ENCODE measurements at regions not wholly inside any gene's neighbourhood (a gene's known extent, or its start where the extent isn't known, plus 50 kb on each side); places are given as distances from the start of the nearest gene placed in this dataset.

DNA sequence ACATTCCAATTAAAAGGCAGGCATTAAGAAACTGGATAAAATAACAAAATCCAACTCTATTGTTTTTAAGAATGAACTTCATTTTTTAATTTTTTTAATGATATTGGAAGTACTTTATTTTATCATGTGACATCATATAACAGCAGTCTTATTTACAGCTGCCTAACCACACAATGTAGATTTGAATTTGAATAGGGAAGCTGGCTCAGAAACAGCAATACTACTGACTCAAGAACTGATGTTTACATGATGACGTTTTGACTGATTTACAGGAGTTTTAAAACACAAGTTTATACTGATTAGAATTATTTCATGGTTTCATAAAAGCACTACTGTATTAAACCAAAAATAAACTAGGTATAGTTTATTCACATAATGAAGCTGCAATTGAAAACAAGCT is 348.7 kb upstream of the NR5A2 start:
- DNase-seq (ENCODE audit: extremely low spot score) = no peak
- 52% methylated on average over 1 of the region's 1 CpG for WGBS
- Histone ChIP-seq H3K4me1 (no peaks in the 10 kb centered on the region), H3K36me3 (no peaks in the 10 kb centered on the region), H3K27me3 (no peaks in the 10 kb centered on the region), H3K9me3 (no peaks in the 10 kb centered on the region), H3K27ac (replicated peaks in 1 of 4) (no peak overlapping the region), H3K4me3 (no peak overlapping the region)
- intact Hi-C loops (cut with DNase I) = no loop called here
- TF ChIP-seq EP300 (IDR thresholded peaks at IDR 0.05) = no peak
- no peak for TF ChIP-seq POLR2AphosphoS5 (IDR thresholded peaks at IDR 0.05)
- TF ChIP-seq, protein P1, sequence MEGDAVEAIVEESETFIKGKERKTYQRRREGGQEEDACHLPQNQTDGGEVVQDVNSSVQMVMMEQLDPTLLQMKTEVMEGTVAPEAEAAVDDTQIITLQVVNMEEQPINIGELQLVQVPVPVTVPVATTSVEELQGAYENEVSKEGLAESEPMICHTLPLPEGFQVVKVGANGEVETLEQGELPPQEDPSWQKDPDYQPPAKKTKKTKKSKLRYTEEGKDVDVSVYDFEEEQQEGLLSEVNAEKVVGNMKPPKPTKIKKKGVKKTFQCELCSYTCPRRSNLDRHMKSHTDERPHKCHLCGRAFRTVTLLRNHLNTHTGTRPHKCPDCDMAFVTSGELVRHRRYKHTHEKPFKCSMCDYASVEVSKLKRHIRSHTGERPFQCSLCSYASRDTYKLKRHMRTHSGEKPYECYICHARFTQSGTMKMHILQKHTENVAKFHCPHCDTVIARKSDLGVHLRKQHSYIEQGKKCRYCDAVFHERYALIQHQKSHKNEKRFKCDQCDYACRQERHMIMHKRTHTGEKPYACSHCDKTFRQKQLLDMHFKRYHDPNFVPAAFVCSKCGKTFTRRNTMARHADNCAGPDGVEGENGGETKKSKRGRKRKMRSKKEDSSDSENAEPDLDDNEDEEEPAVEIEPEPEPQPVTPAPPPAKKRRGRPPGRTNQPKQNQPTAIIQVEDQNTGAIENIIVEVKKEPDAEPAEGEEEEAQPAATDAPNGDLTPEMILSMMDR (IDR thresholded peaks at IDR 0.05) = no peak
- TF ChIP-seq POLR2A (IDR thresholded peaks at IDR 0.05; ENCODE audit: low read depth) = no peak

DNA sequence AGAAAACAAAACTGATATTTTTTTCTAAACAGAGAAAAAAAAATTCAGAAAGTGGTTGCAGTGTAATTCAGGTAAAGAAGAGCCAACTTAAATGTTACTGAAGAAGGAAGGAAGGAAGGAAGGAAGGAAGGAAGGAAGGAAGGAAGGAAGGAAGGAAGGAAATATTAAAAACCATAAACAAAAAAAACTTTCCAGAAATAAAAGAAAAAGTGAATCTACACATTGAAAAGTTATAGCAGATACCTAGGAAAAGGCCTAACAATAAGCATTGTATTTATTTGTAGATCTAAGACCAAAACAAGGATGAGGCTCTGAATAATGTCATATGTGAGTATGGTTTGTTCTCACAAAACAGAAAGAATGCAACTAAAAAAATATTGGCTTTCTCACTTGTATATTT is 345.4 kb upstream of the NR5A2 start:
- no peaks in the 10 kb centered on the region for H3K36me3 ChIP-seq
- H3K27me3 ChIP-seq = no peaks in the 10 kb centered on the region
- DNase-seq (ENCODE audit: extremely low spot score) = no peak
- no peak overlapping the region for H3K27ac ChIP-seq (replicated peaks in 1 of 4)
- intact Hi-C loops (cut with DNase I) = loop anchor here (5.0 to 10.0 kb wide), 2 partner anchors 623 to 830 kb away; no protein-coding TSS in a partner anchor
- no peak overlapping the region for H3K4me3 ChIP-seq
- TF ChIP-seq POLR2AphosphoS5 (IDR thresholded peaks at IDR 0.05) (no peak), EP300 (IDR thresholded peaks at IDR 0.05) (no peak), POLR2A (IDR thresholded peaks at IDR 0.05; ENCODE audit: low read depth) (no peak)
- TF ChIP-seq, protein P1 (IDR thresholded peaks at IDR 0.05) = no peak
- peaks cover 0 to 7% (median 0%) of the 10 kb centered on the region in 4 donors for H3K4me1 ChIP-seq
- H3K9me3 ChIP-seq = no peaks in the 10 kb centered on the region

DNA sequence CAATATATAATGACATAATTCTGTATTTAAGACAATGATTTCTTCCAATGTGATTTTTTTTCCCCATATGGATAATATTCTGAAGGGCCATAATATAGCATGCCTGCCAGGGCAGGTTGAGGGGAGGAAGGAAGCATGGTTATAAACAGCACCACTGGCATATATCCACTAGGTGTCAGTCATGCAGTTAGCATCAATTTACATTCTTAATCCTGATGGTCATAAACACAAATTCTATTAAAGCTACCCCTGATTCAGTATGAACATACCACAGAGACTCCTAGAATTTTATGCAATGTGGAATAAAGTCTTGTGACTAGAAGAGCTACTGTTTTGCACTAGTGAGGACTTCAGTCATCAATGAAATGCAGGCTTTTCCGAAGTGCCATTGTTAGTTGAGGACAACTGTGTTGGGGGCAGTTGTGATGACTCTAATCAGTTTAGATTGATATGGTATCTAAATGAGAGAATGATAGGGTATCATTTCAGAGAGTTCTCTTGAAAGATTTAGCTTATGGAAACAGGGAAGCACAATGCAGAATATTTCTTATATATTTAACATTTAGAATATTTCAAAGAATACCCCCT is 342.7 kb upstream of the NR5A2 start:
- DNase-seq (ENCODE audit: extremely low spot score) = no peak
- TF ChIP-seq POLR2A (IDR thresholded peaks at IDR 0.05; ENCODE audit: low read depth) (no peak), POLR2AphosphoS5 (IDR thresholded peaks at IDR 0.05) (no peak), EP300 (IDR thresholded peaks at IDR 0.05) (no peak)
- TF ChIP-seq, protein P1 (IDR thresholded peaks at IDR 0.05) = peak; percentile 31 to 61 (median 55)
- no peaks in the 10 kb centered on the region for H3K36me3 ChIP-seq
- H3K27me3 ChIP-seq = no peaks in the 10 kb centered on the region
- H3K27ac ChIP-seq (replicated peaks in 1 of 4) = no peak overlapping the region
- peaks cover 0 to 7% (median 0%) of the 10 kb centered on the region in 4 donors for H3K4me1 ChIP-seq
- intact Hi-C loops (cut with DNase I) = loop anchor here (5.0 to 10.0 kb wide), 2 partner anchors 620 to 828 kb away; no protein-coding TSS in a partner anchor
- H3K9me3 ChIP-seq = no peaks in the 10 kb centered on the region
- H3K4me3 ChIP-seq = no peak overlapping the region
- 79% methylated on average over 1 of the region's 1 CpG for WGBS

DNA sequence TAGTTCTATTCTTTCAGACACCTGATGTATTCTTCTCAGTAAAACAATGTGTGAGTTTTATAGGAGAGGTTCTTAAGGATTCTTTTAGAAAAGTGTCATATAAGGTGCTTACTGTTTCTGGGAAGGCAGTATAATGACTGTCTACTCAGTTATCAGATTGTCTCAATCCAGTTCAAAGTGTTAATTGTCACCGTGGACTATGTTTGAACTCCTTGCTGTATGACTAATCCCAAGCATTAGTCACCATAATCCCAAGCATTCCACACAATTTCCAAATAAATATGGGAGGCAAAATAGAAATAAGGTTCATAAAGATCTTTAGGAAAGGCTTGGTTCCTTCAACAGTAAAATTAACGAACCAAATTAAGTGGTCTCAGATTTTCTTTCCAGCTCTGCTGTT is 342.1 kb upstream of the NR5A2 start:
- Histone ChIP-seq H3K36me3 (no peaks in the 10 kb centered on the region), H3K4me1 (peaks cover 0 to 7% (median 0%) of the 10 kb centered on the region in 4 donors), H3K27ac (replicated peaks in 1 of 4) (no peak overlapping the region), H3K4me3 (no peak overlapping the region), H3K9me3 (no peaks in the 10 kb centered on the region), H3K27me3 (no peaks in the 10 kb centered on the region)
- TF ChIP-seq EP300 (IDR thresholded peaks at IDR 0.05) (no peak), POLR2AphosphoS5 (IDR thresholded peaks at IDR 0.05) (no peak), POLR2A (IDR thresholded peaks at IDR 0.05; ENCODE audit: low read depth) (no peak)
- TF ChIP-seq, protein P1 (IDR thresholded peaks at IDR 0.05) = no peak
- intact Hi-C loops (cut with DNase I) = loop anchor here (10.0 kb wide), 1 partner anchor 619 kb away; no protein-coding TSS in a partner anchor
- no peak for DNase-seq (ENCODE audit: extremely low spot score)
- 64% methylated on average over 2 of the region's 2 CpGs for WGBS

DNA sequence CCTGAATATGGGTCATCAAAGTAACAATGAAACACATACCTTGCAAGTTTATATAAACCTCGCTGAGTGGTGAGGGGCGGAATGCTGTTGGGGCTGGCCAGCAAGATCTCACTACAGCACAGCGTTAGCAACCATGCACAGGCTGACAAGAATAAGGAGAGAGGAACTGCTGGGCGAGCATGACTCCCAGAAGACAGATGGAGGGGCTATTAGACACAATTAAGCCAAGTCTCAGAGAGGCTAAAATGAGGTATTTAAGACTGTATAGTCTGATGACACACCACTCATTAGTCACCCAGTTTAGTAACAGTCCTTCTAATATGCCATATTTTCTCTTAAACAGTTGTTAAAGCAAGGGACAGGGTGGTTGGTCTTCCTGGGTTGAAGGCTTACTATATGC is 340.2 kb upstream of the NR5A2 start:
- intact Hi-C loops (cut with DNase I) = loop anchor here (10.0 kb wide), 1 partner anchor 617 kb away; no protein-coding TSS in a partner anchor
- no peak overlapping the region for H3K4me3 ChIP-seq
- no peaks in the 10 kb centered on the region for H3K36me3 ChIP-seq
- no peak for DNase-seq (ENCODE audit: extremely low spot score)
- no peaks in the 10 kb centered on the region for H3K9me3 ChIP-seq
- no peaks in the 10 kb centered on the region for H3K27me3 ChIP-seq
- TF ChIP-seq EP300 (IDR thresholded peaks at IDR 0.05) = no peak
- TF ChIP-seq, protein P1 (IDR thresholded peaks at IDR 0.05) = no peak
- TF ChIP-seq POLR2AphosphoS5 (IDR thresholded peaks at IDR 0.05) = no peak
- TF ChIP-seq POLR2A (IDR thresholded peaks at IDR 0.05; ENCODE audit: low read depth) = no peak
- peaks cover 0 to 7% (median 0%) of the 10 kb centered on the region in 4 donors for H3K4me1 ChIP-seq
- WGBS = 40% methylated on average over 4 of the region's 4 CpGs
- H3K27ac ChIP-seq (replicated peaks in 1 of 4) = no peak overlapping the region
